ENCODE measurements at regions not wholly inside any gene's neighbourhood (a gene's known extent, or its start where the extent isn't known, plus 50 kb on each side); places are given as distances from the start of the nearest gene placed in this dataset.
"Not testable (repeated sequence)": the region's sequence is repeated elsewhere in the genome, so short reads cannot be mapped to it uniquely, and the experiment has no call there.

GRCh38 chr22:22789922-22790845 lies 97.4 kb upstream of the IGLL5 start:
- Histone ChIP-seq H3F3A (ENCODE audit: insufficient read depth, low read length, poor library complexity, severe bottlenecking) (no peaks in the 10 kb centered on the region), H3K9me3 (ENCODE audit: low read length) (no peaks in the 10 kb centered on the region), H2AFZ (ENCODE audit: low read depth, low read length) (no peak overlapping the region), H3K9ac (ENCODE audit: low read length) (no peak overlapping the region), H3K9me2 (ENCODE audit: insufficient read depth, low read length) (no peaks in the 10 kb centered on the region), H3K4me3 (ENCODE audit: low read length) (no peak overlapping the region), H3K4me2 (ENCODE audit: low read length) (no peak overlapping the region), H3K27ac (ENCODE audit: low read length) (no peak overlapping the region), H3K36me3 (ENCODE audit: insufficient read depth, low read length) (no peaks in the 10 kb centered on the region), H3K27me3 (ENCODE audit: insufficient read depth, low read depth, low read length) (no peaks in the 10 kb centered on the region), H3K79me2 (replicated peaks; ENCODE audit: insufficient read depth, low read length) (no peaks in the 10 kb centered on the region), H4K20me1 (ENCODE audit: insufficient read depth) (no peaks in the 10 kb centered on the region)
- no peak for TF ChIP-seq REST (IDR thresholded peaks at IDR 0.05; ENCODE audit: borderline replicate concordance)
- no peak for TF ChIP-seq RAD21 (conservative IDR thresholded peaks at IDR 0.05)
- no peak for TF ChIP-seq TAF1 (IDR thresholded peaks at IDR 0.05; ENCODE audit: low read depth)
- TF ChIP-seq CTCF (IDR thresholded peaks at IDR 0.05; ENCODE audit: poor library complexity, severe bottlenecking) = no peak
- TF ChIP-seq SMC3 (conservative IDR thresholded peaks at IDR 0.05; ENCODE audit: poor library complexity) = no peak
- no peak for TF ChIP-seq EZH2 (IDR thresholded peaks at IDR 0.05; ENCODE audit: borderline replicate concordance, insufficient read depth, low read length, poor library complexity, severe bottlenecking)
- no peak for TF ChIP-seq POLR2AphosphoS5 (IDR thresholded peaks at IDR 0.05)
- TF ChIP-seq MXI1 (conservative IDR thresholded peaks at IDR 0.05; ENCODE audit: poor library complexity, severe bottlenecking) = no peak
- TF ChIP-seq EP300 (conservative IDR thresholded peaks at IDR 0.05; ENCODE audit: poor library complexity, severe bottlenecking) = no peak

- Histone ChIP-seq H3K9ac (ENCODE audit: low read length) (no peak overlapping the region), H4K20me1 (ENCODE audit: insufficient read depth) (no peaks in the 10 kb centered on the region), H3K79me2 (replicated peaks; ENCODE audit: insufficient read depth, low read length) (no peaks in the 10 kb centered on the region), H3F3A (ENCODE audit: insufficient read depth, low read length, poor library complexity, severe bottlenecking) (no peaks in the 10 kb centered on the region), H2AFZ (ENCODE audit: low read depth, low read length) (no peak overlapping the region), H3K9me3 (ENCODE audit: low read length) (no peaks in the 10 kb centered on the region), H3K9me2 (ENCODE audit: insufficient read depth, low read length) (no peaks in the 10 kb centered on the region), H3K36me3 (ENCODE audit: insufficient read depth, low read length) (no peaks in the 10 kb centered on the region), H3K4me3 (ENCODE audit: low read length) (no peak overlapping the region), H3K27me3 (ENCODE audit: insufficient read depth, low read depth, low read length) (no peaks in the 10 kb centered on the region), H3K4me2 (ENCODE audit: low read length) (no peak overlapping the region), H3K27ac (ENCODE audit: low read length) (no peak overlapping the region)
- TF ChIP-seq MXI1 (conservative IDR thresholded peaks at IDR 0.05; ENCODE audit: poor library complexity, severe bottlenecking) (no peak), SMC3 (conservative IDR thresholded peaks at IDR 0.05; ENCODE audit: poor library complexity) (no peak)
These were observed 96.0 kb upstream of the IGLL5 start for GRCh38 chr22:22791438-22792181.

GRCh38 chr22:22792205-22792786 lies 95.3 kb upstream of the IGLL5 start:
- not testable (repeated sequence) for H3K4me2 ChIP-seq (ENCODE audit: low read length); H3K9me2 ChIP-seq (ENCODE audit: insufficient read depth, low read length); H3K9me3 ChIP-seq (ENCODE audit: low read length); H3K4me3 ChIP-seq (ENCODE audit: low read length); H3K9ac ChIP-seq (ENCODE audit: low read length); H3K27me3 ChIP-seq (ENCODE audit: insufficient read depth, low read depth, low read length); H2AFZ ChIP-seq (ENCODE audit: low read depth, low read length); H3K36me3 ChIP-seq (ENCODE audit: insufficient read depth, low read length); H3F3A ChIP-seq (ENCODE audit: insufficient read depth, low read length, poor library complexity, severe bottlenecking); H3K79me2 ChIP-seq (replicated peaks; ENCODE audit: insufficient read depth, low read length); H3K27ac ChIP-seq (ENCODE audit: low read length); H4K20me1 ChIP-seq (ENCODE audit: insufficient read depth)

GRCh38 chr22:22795639-22796038 lies 92.0 kb upstream of the IGLL5 start:
- not testable (repeated sequence) for H3K27me3 ChIP-seq (ENCODE audit: insufficient read depth, low read depth, low read length); H3K27ac ChIP-seq (ENCODE audit: low read length); H3K9me3 ChIP-seq (ENCODE audit: low read length)

More at GRCh38 chr22:22795639-22796038, 92.0 kb upstream of the IGLL5 start:
- not testable (repeated sequence) for H3K79me2 ChIP-seq (replicated peaks; ENCODE audit: insufficient read depth, low read length); H3K4me3 ChIP-seq (ENCODE audit: low read length); H3K4me2 ChIP-seq (ENCODE audit: low read length); H3F3A ChIP-seq (ENCODE audit: insufficient read depth, low read length, poor library complexity, severe bottlenecking); H3K9me2 ChIP-seq (ENCODE audit: insufficient read depth, low read length); H3K9ac ChIP-seq (ENCODE audit: low read length); H4K20me1 ChIP-seq (ENCODE audit: insufficient read depth); H3K36me3 ChIP-seq (ENCODE audit: insufficient read depth, low read length); H2AFZ ChIP-seq (ENCODE audit: low read depth, low read length)

All from neural cell (in vitro differentiated cells).